Smooth muscle cell (in vitro differentiated cells): ENCODE measurements at regions not wholly inside any gene's neighbourhood (a gene's known extent, or its start where the extent isn't known, plus 50 kb on each side); places are given as distances from the start of the nearest gene placed in this dataset.

Experiments used
- DNase-seq: peaks from one replicate; lab custom pipeline; 2025; ENCODE audit not compliant: unreplicated experiment; lab: John Stamatoyannopoulos, UW
- H2AFZ ChIP-seq: fragments of 200-600 bp; sonication (generic); 2 replicates; pipeline ENCODE4 v1.6.0; 2016; ENCODE audit warnings: antibody characterized with exemption, low read depth, mild to moderate bottlenecking
- H3F3A ChIP-seq: fragments of 200-600 bp; sonication (generic); 2 replicates; pipeline ENCODE4 v1.6.0; 2017; ENCODE audit warnings: antibody characterized with exemption, low read depth
- H3K27ac ChIP-seq: fragments of 200-600 bp; sonication (generic); 2 replicates; pipeline ENCODE4 v1.5.1; 2016; ENCODE audit warnings: low read depth, mild to moderate bottlenecking
- H3K27me3 ChIP-seq: fragments of 200-600 bp; sonication (generic); 2 replicates; pipeline ENCODE4 v1.6.1; 2016; ENCODE audit warnings: low read depth, mild to moderate bottlenecking
- H3K36me3 ChIP-seq: fragments of 200-600 bp; sonication (generic); 2 replicates; pipeline ENCODE4 v1.5.1; 2016; ENCODE audit warnings: low read depth
- H3K4me1 ChIP-seq: fragments of 200-600 bp; sonication (generic); 2 replicates; pipeline ENCODE4 v1.5.1; 2016; ENCODE audit warnings: low read depth
- H3K4me2 ChIP-seq: fragments of 200-600 bp; sonication (generic); 2 replicates; pipeline ENCODE4 v1.6.0; 2016; ENCODE audit warnings: mild to moderate bottlenecking
- H3K4me3 ChIP-seq: fragments of 200-600 bp; sonication (generic); 2 replicates; pipeline ENCODE4 v1.5.1; 2016; ENCODE audit warnings: mild to moderate bottlenecking
- H3K79me2 ChIP-seq: fragments of 200-600 bp; sonication (generic); 2 replicates; pipeline ENCODE4 v1.6.0; 2016; ENCODE audit warnings: low read depth, mild to moderate bottlenecking
- H3K9ac ChIP-seq: fragments of 200-600 bp; sonication (generic); 2 replicates; pipeline ENCODE4 v1.6.0; 2016; ENCODE audit warnings: low read depth
- H3K9me3 ChIP-seq: fragments of 200-600 bp; sonication (generic); replicated peaks from 2 replicates; pipeline ENCODE4 v1.5.1; 2016; ENCODE audit warnings: low read depth
- H4K20me1 ChIP-seq: fragments of 200-600 bp; sonication (generic); 2 replicates; pipeline ENCODE4 v1.6.0; 2016; ENCODE audit warnings: low read depth
- CTCF ChIP-seq: fragments of 200-600 bp; sonication (generic); IDR thresholded peaks from 2 replicates; pipeline ENCODE4 v1.5.1; 2017; ENCODE audit warnings: borderline replicate concordance, mild to moderate bottlenecking, antibody characterized with exemption; ENCODE audit not compliant: insufficient read depth, poor library complexity, severe bottlenecking
- WGBS: methylation state at CpG from one replicate; pipeline ENCODE4 v1.1.7; 2016; ENCODE audit warnings: low lambda C conversion rate; 5-methylcytosine and 5-hydroxymethylcytosine counted together

GRCh38 chr5:117143406-117143805, 568.8 kb upstream of the SEMA6A start:
- Histone ChIP-seq H3K4me2 (peak overlapping the region; percentile 71), H4K20me1 (no peaks in the 10 kb centered on the region), H3K36me3 (no peaks in the 10 kb centered on the region), H2AFZ (peak overlapping the region; percentile 42), H3K9ac (no peak overlapping the region), H3K9me3 (no peaks in the 10 kb centered on the region), H3K4me3 (no peak overlapping the region), H3K79me2 (no peaks in the 10 kb centered on the region), H3F3A (no peaks in the 10 kb centered on the region), H3K27ac (no peak overlapping the region), H3K27me3 (no peaks in the 10 kb centered on the region), H3K4me1 (peaks cover 9% of the 10 kb centered on the region)
- no peak for DNase-seq
- no peak for TF ChIP-seq CTCF

GRCh38 chr5:117138523-117138922, 563.9 kb upstream of the SEMA6A start:
- no peaks in the 10 kb centered on the region for H3K9me3 ChIP-seq
- no peaks in the 10 kb centered on the region for H3K79me2 ChIP-seq
- no peak overlapping the region for H3K4me3 ChIP-seq
- H2AFZ ChIP-seq = no peak overlapping the region
- no peaks in the 10 kb centered on the region for H3K36me3 ChIP-seq
- H3K27ac ChIP-seq = no peak overlapping the region
- TF ChIP-seq CTCF = no peak
- DNase-seq = no peak
- H3K4me2 ChIP-seq = no peak overlapping the region
- no peaks in the 10 kb centered on the region for H3K27me3 ChIP-seq
- H4K20me1 ChIP-seq = no peaks in the 10 kb centered on the region
- H3K9ac ChIP-seq = no peak overlapping the region
- no peaks in the 10 kb centered on the region for H3F3A ChIP-seq
- H3K4me1 ChIP-seq = peaks cover 8% of the 10 kb centered on the region
- 96% methylated on average over 3 of the region's 3 CpGs for WGBS

GRCh38 chr5:117135851-117136250, 561.2 kb upstream of the SEMA6A start:
- no peak overlapping the region for H3K4me2 ChIP-seq
- H3K4me3 ChIP-seq = no peak overlapping the region
- no peaks in the 10 kb centered on the region for H3K79me2 ChIP-seq
- no peak overlapping the region for H2AFZ ChIP-seq
- H4K20me1 ChIP-seq = no peaks in the 10 kb centered on the region
- H3K9ac ChIP-seq = no peak overlapping the region
- H3K27ac ChIP-seq = no peak overlapping the region
- 90% methylated on average over 2 of the region's 2 CpGs for WGBS
- no peaks in the 10 kb centered on the region for H3K4me1 ChIP-seq
- no peak for DNase-seq
- TF ChIP-seq CTCF = no peak
- H3F3A ChIP-seq = no peaks in the 10 kb centered on the region
- H3K9me3 ChIP-seq = no peaks in the 10 kb centered on the region
- H3K27me3 ChIP-seq = no peaks in the 10 kb centered on the region
- H3K36me3 ChIP-seq = no peaks in the 10 kb centered on the region

- no peak overlapping the region for H3K9ac ChIP-seq
- H3K4me2 ChIP-seq = no peak overlapping the region
- no peak for TF ChIP-seq CTCF
- no peaks in the 10 kb centered on the region for H3K79me2 ChIP-seq
- H3K27me3 ChIP-seq = no peaks in the 10 kb centered on the region
- H3K4me3 ChIP-seq = no peak overlapping the region
- no peak overlapping the region for H2AFZ ChIP-seq
- H3K4me1 ChIP-seq = no peaks in the 10 kb centered on the region
- no peaks in the 10 kb centered on the region for H3F3A ChIP-seq
- no peak overlapping the region for H3K27ac ChIP-seq
- H3K36me3 ChIP-seq = no peaks in the 10 kb centered on the region
- no peaks in the 10 kb centered on the region for H4K20me1 ChIP-seq
- no peak for DNase-seq
- H3K9me3 ChIP-seq = no peaks in the 10 kb centered on the region
Observed at GRCh38 chr5:117133198-117133597, 558.6 kb upstream of the SEMA6A start.
